ENCODE measurements at regions not wholly inside any gene's neighbourhood (a gene's known extent, or its start where the extent isn't known, plus 50 kb on each side); places are given as distances from the start of the nearest gene placed in this dataset.

DNA sequence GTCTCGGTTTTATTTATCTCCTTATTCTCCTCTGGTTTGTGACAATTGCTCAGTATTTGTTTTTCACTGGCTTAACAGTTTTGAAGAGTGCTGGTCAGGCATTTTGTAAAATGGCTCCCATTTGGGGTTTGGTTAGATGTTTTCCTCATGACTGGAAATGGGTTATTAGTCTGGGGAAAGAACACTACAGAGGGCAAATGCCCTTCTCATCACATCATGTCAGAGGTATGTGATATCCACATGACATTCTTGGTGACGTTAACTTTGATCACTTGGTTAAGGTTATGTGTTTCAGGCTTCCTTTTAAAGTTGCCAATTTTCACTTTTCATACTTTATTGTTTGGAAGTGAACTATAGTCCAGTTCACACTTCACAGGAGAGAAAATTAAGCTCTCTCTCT lies 74.8 kb upstream of the KLHL1 start:
- TF ChIP-seq, protein P1, sequence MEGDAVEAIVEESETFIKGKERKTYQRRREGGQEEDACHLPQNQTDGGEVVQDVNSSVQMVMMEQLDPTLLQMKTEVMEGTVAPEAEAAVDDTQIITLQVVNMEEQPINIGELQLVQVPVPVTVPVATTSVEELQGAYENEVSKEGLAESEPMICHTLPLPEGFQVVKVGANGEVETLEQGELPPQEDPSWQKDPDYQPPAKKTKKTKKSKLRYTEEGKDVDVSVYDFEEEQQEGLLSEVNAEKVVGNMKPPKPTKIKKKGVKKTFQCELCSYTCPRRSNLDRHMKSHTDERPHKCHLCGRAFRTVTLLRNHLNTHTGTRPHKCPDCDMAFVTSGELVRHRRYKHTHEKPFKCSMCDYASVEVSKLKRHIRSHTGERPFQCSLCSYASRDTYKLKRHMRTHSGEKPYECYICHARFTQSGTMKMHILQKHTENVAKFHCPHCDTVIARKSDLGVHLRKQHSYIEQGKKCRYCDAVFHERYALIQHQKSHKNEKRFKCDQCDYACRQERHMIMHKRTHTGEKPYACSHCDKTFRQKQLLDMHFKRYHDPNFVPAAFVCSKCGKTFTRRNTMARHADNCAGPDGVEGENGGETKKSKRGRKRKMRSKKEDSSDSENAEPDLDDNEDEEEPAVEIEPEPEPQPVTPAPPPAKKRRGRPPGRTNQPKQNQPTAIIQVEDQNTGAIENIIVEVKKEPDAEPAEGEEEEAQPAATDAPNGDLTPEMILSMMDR (IDR thresholded peaks at IDR 0.05) = no peak
- no peak for TF ChIP-seq POLR2A (IDR thresholded peaks at IDR 0.05)
